G401 (cell line): ENCODE measurements at regions not wholly inside any gene's neighbourhood (a gene's known extent, or its start where the extent isn't known, plus 50 kb on each side); places are given as distances from the start of the nearest gene placed in this dataset.
A peak's percentile ranks its signal among the peaks of the same experiment; 100 is the strongest.

Source experiments
- DNase-seq: peaks from one replicate; pipeline ENCODE4 v3.0.0-alpha.2; 2015; ENCODE audit warnings: low spot score
- in situ Hi-C: cut with HindIII; loops from 2 replicates; pipeline ENCODE4 v1.10.0; 2016; ENCODE audit warnings: low sequenced_read_pairs, mixed read lengths

GRCh38 chr9:107653263-107653821 lies 163.8 kb upstream of the KLF4 start:
- in situ Hi-C loops = no loop called here
- DNase-seq = no peak

GRCh38 chr9:107650995-107651394 lies 161.4 kb upstream of the KLF4 start:
- DNase-seq = no peak
- in situ Hi-C loops = no loop called here

DNA sequence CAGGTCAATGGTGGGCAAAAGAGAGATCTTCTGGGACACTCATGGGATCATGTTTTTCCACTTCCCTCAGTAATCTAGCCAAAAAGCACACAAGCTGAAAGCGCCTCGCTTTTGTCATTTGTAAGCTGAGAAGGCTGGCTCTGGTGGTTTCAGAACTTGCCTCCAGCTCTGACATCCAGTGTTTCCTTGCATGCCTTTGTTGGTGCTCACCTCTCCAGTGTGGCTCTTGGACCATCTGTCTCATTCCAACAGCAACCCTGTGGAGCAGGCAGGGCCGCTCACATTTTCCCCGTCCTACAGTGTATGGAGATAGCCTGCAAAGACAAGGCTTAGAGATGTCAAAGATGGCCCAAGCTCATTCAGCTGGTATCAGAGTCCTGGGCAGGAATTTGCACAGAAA lies 160.8 kb upstream of the KLF4 start:
- no peak for DNase-seq
- in situ Hi-C loops = no loop called here

GRCh38 chr9:107648153-107648715 lies 158.7 kb upstream of the KLF4 start:
- in situ Hi-C loops = no loop called here
- DNase-seq = no peak

GRCh38 chr9:107647611-107648010 lies 158.0 kb upstream of the KLF4 start:
- in situ Hi-C loops = no loop called here
- no peak for DNase-seq

DNA sequence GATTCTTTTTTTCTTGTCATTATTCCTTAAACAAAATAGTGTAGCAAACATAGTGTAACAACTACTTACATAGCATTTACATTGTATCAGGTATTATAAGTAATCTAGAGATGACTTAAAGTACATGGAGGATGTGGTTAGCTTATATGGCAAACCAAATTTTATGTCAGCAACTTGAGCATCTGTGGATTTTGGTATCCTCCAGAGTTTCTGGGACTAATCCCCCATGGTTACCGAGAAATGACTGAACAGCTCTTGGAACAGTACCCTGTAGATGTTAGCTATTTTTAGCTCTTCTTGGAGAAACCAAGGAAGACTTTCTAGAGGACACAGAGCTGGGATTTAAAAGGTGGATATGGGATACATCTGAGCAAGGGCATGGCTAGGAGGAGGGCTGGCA lies 157.6 kb upstream of the KLF4 start:
- in situ Hi-C loops = no loop called here
- DNase-seq = no peak

DNA sequence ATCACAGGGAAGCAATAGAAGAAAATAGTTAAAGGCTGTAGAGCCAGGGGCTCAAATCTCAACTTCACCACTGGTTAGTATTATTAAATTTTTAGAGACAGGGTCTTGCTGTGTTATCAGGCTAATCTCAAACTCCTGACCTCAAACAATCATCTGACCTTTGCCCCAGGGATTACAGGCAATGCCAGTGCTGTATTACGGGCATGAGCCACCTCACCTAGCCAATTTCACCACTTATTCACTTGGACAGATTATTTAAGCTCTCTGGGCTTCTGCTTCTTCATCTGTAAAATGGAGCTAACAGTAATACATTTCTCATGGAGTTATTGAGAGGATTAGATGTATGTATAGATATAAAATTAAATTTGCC lies 155.9 kb upstream of the KLF4 start:
- in situ Hi-C loops = no loop called here
- DNase-seq = no peak

DNA sequence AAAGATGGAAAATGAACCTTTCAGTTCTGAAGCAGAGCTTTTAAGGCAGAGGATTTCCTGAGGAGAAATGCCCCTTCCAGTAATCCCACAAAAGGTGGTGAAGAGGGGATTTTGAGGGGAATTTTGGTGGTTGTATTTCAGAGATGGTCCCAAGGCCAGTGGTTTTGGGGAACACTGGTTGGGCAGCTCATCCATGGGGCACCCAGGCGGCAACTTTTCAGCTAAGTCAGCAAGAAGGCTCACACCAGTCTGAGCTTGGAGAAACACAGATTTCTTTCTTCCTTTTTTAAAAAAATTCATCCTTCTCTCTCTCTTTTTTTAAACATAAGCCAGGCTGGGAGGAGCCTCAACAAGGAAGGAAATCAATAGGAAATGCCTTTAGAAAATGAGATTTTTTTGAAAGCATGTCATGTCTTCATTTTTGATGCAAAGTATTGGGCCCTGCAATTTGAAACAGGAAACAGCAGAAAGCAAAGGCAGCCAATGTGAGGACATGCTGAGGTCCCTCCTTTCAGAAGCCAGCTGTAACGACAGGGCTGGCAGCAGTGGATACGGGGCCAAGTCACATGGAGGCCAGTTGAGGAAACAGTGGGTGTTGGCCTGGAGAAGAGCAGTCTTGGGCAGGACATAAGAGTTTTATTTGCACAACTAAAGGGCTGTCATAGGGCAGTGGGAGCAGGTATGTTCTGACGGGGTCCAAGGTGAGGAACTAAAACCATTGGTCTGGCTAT lies 155.3 kb upstream of the KLF4 start:
- in situ Hi-C loops = no loop called here

DNA sequence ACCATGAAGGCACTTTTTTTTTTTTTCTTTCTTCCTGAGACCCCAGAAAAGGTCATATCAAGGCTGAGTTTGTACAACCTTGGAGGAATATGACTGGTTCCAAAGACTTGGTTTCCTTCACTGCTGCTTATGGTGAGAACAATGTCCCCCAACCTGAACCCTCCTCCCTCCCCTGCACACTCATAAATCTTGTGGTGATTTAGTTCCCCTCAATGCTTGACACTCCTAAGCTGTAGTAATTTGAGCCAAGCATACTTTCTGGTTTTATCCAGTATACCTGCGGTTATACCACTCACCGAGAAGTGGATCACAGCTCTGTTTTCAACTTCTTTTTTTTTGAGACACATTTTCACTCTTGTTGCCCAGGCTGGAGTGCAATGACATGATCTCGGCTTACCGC lies 149.9 kb upstream of the KLF4 start:
- no peak for DNase-seq
- in situ Hi-C loops = no loop called here

More for the DNA sequence above, 155.3 kb upstream of the KLF4 start:
- no peak for DNase-seq

DNA sequence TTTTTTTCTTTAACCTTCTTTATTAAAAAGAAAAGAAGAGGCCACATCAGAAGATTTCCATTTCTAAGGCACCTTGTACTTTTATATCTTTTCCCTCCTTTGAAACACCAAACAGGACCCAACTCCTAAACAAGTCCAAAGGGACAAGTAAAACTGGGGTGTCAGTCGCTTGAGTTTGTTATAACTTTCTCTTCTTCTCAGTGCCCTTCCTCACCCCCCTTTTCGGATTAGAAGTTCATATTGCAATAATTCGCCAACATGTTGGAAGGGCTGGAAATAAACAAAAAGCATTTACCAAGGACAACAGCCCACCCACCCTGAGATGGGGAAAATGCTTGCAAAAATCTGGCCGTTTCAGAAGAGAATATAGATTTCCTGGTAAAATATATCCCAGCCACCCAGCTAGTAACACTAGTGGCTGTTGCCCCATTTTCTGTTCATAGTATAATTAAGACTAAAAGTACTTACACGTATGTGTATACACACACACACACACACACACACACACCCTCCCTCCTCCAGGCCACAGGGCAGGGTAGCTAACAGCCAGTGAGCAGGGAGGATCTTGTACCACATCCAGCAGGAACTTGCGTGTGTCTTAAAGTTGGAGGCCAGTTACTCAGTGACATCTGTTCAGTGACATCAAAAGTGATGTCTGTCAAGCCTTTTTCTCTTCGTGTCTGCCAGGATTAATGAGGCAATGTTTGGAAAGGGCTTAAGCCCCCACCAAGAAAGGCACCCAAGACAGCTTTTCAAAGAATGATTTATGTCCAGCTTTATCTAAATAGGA lies 149.1 kb upstream of the KLF4 start:
- no peak for DNase-seq
- in situ Hi-C loops = no loop called here

DNA sequence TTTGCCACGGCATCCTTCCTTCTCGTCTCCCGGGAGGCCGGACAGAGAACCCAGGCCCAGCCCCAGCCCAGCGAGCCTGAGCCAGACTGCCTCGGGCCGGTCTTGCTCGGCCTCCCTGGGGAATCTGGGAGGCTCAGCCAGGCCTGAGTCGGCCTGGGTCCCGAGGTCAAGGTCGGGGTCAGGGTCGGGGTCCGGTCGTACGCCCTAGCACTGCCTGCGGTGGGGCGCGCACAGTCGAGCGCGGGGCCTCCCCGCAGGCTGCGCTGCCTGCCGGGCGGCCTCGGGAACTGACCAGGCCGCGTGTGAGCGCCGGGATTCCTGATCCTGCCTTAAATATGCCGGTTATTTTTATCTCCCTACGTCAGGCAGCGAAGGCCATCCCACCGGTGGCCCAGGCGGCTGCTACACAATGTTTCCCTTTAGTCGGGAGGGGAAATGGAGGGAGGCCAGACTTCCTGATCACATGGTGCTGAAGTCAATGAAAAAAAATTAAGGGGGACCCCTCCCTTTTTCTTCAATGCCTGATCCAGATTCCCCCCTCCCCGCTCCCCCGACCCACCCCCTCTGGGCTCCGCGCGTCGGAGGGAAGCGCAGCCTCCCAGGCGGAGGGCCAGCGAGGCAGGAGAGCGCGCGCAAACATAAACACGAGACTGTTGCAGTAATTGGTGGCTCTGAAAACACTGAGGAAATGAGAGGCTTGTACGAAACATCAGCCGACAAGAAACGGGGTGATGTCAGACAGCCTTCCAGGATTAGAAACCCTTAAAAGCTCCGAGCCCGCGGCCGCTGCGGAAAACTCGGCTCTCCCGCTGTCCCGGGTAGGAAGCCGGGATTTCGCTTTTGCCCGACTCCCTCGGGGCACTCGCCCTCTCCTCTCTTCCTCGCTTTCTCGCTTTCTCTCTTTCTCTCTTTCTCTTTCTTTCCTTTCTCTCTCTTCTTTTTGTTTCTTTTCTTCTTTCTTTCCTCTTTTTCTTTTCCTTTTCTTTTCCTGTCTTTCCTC lies 148.2 kb upstream of the KLF4 start:
- in situ Hi-C loops = no loop called here
- DNase-seq = peak; percentile 74

DNA sequence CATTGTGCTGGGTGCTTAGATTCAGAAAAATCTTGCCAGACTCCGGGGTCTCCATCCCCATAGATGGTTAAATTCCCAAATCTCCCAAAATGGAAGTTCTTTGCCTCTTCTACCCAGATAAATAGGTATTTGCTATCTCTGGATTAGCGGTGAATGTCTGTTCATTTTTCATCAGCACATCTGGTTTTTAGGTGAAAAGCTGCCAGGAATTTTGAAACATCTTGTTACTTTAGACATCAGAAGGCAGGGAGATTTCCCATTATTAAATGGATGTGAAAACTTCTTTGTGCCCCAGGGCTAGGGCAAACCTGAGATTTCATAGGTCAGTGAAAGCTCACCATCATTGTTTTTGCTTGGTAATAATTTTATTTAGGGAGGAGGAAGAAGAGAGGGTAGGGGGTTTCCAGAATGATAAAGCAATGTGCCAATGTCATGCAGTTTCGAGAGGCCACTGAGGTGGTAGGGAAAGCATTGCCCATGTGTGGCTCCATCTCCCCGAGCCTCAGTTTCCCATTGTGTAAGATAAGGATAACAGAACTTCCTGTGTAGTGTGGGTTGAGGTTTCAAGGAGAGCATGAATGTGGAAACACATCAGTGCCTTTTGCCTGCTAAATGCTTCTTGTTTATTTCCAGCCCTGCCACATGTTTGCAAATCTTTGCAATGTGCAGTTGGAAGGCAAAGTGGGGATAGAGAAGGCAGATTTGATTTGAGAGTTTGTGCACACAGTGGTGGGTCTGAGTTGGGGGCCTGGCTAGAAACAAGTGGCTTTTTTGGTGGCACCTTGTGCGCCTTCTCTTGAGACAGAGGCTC lies 147.2 kb upstream of the KLF4 start:
- in situ Hi-C loops = no loop called here
- peak; percentile 17 for DNase-seq

DNA sequence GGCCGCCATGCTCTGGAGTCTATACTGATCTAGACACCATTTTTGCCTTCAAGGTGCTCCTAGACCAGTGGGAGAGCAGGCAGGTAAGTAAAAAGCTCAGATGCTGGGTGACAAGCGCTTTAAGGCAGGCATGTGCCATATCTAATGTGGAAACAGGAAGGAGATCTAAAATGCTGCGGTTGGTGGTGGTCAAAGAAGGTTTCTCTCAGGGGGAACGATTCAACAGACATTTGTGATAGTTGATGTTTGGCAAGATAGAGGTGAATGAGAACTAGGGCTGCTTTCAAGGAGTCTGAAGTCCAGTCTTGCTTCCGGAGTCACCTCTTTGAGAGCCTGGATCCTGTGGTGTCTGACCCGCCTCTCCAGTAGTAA lies 146.2 kb upstream of the KLF4 start:
- in situ Hi-C loops = no loop called here
- no peak for DNase-seq

DNA sequence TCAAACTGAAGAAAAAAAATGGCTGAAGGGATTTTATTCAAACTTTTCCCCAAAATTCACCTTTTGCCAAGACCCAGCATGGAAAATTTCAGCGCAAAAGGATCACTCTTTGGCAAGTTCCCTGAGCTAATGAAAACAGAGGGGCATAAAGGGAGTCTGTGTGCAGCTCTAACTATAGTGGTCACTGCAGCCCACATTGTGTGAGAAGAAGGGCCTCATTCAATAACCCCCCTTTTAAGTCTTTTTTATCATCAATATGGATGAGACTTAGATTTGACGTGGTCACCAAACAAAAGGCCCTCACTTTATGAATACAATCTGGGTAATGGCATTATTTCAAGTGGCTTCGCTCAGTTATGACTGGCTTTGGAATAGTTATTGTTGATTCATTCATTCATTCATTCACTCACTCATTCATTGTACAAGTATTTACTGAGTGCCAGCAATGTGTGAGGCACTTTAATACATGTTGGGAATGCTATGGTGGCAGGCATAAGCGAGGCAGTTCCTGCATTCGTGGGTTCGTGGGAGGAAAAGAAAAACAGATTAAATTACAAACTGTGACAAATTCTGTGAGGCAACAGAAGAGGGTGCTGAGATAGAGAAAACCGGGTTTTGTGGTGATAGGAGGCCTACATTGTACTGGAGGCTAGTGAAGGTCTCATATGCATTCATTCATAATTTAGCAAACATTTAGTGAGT lies 145.7 kb upstream of the KLF4 start:
- in situ Hi-C loops = no loop called here
- DNase-seq = no peak

- no peak for DNase-seq
- in situ Hi-C loops = no loop called here
Measured at GRCh38 chr9:107633406-107633805, 143.8 kb upstream of the KLF4 start.

DNA sequence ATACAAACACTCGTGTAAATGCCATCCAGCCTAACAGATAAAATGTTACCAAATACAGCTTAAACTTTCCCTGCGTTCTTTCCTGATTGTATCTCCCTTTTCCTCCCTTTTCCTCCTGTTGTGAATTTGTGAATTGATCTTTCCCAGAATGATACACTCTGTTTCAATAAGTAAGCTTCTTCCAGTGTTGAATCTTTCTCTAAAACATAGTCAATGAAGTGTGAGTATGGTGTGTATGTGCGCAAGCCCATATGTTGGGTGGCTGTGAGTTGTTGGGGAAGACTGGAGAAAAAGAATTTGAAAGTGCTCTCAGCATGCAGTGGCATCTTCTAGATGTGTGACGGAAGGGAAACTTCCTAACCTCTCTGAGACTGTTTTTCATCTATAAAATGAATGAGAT lies 143.1 kb upstream of the KLF4 start:
- no peak for DNase-seq
- in situ Hi-C loops = no loop called here

DNA sequence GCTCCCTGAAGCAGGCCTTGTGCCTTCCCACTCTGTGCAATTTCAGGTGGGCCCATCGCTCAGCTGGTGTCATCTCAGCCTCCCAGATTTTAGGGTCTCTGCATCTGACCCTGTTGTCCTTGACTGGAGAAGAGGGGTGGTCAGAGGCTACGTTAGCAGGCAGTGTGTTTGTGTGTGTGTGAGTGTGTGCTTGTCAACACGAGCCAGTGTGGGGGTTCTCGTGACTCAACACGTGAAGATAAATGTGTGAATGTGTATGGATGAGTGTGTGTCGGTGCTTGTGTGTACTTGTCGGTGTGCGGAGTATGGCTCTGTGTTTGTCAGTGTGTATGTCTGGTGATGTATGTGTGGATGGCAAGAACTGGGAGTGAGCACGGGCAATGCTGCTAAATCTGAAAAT lies 142.6 kb upstream of the KLF4 start:
- in situ Hi-C loops = no loop called here

GRCh38 chr9:107631788-107632187 lies 142.2 kb upstream of the KLF4 start:
- DNase-seq = no peak
- in situ Hi-C loops = no loop called here

More for the DNA sequence above, 142.6 kb upstream of the KLF4 start:
- no peak for DNase-seq
